Neuron (in vitro differentiated cells): ENCODE measurements at regions not wholly inside any gene's neighbourhood (a gene's known extent, or its start where the extent isn't known, plus 50 kb on each side); places are given as distances from the start of the nearest gene placed in this dataset.

Experiments used
- H2AFZ ChIP-seq: one replicate; pipeline ENCODE4 v1.6.1; 2013; ENCODE audit warnings: low read depth, mild to moderate bottlenecking, inconsistent platforms, low read length, moderate library complexity
- H3K27me3 ChIP-seq: one replicate; pipeline ENCODE4 v1.6.1; 2013; ENCODE audit warnings: low read length; ENCODE audit not compliant: insufficient read depth
- H3K36me3 ChIP-seq: one replicate; pipeline ENCODE4 v1.6.1; 2013; ENCODE audit warnings: low read length; ENCODE audit not compliant: insufficient read depth
- H3K4me1 ChIP-seq: one replicate; pipeline ENCODE4 v1.6.1; 2013; ENCODE audit warnings: low read length; ENCODE audit not compliant: insufficient read depth
- H3K4me3 ChIP-seq: 2 replicates; pipeline ENCODE4 v1.5.1; 2013; ENCODE audit warnings: mild to moderate bottlenecking, low read length, moderate library complexity
- H3K9me3 ChIP-seq: one replicate; pipeline ENCODE4 v1.6.1; 2013; ENCODE audit warnings: low read length

GRCh38 chr2:6493669-6494068 is 372.0 kb downstream of the CMPK2 start:
- Histone ChIP-seq H3K4me3 (no peak overlapping the region), H3K4me1 (peaks cover 5% of the 10 kb centered on the region), H2AFZ (no peak overlapping the region), H3K27me3 (no peaks in the 10 kb centered on the region), H3K36me3 (no peaks in the 10 kb centered on the region), H3K9me3 (peaks cover 3% of the 10 kb centered on the region)

GRCh38 chr2:6495466-6495865 is 370.2 kb downstream of the CMPK2 start:
- no peak overlapping the region for H2AFZ ChIP-seq
- H3K27me3 ChIP-seq, result no peaks in the 10 kb centered on the region
- peaks cover 5% of the 10 kb centered on the region for H3K4me1 ChIP-seq
- peaks cover 3% of the 10 kb centered on the region for H3K9me3 ChIP-seq
- H3K4me3 ChIP-seq, result no peak overlapping the region
- no peaks in the 10 kb centered on the region for H3K36me3 ChIP-seq

DNA sequence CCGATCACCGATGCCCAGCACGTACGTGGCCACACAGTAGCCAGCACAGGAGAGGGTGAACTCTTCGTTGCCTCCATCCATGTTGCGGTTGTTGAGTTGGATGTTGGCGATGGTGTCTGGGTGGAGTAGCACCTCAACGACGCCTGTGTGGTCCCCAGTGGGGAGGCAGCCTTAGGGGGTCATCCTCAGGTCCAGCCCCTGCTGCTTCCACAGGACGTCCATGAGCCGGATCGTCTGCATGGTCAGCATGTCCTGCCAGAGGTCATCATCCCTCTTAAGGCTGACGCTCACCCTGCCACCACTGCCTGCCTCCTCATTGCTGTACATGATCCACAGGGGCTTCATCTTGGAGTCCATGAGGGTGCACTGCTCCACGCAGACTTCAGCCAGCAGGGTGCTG is 369.3 kb downstream of the CMPK2 start:
- no peaks in the 10 kb centered on the region for H3K36me3 ChIP-seq
- no peaks in the 10 kb centered on the region for H3K27me3 ChIP-seq
- no peak overlapping the region for H2AFZ ChIP-seq
- peaks cover 3% of the 10 kb centered on the region for H3K9me3 ChIP-seq
- H3K4me3 ChIP-seq, result no peak overlapping the region
- peaks cover 3% of the 10 kb centered on the region for H3K4me1 ChIP-seq

DNA sequence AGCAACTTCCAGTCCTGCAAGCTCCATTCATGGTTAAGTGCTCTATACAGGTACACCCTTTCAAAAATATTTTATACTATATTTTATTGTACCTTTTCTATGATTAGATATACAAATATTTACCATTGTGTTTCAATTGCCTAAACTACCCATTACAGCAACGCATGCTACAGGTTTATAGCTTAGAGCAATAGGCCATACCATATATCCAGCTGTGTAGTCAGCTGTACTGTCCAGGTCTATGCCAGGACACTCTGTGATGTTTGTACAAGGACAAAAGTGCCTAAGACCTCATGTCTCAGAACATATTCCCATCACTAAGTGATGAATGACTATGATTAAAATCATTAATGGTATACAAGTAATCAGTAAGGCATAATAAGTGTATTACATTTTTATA is 368.7 kb downstream of the CMPK2 start:
- Histone ChIP-seq H3K9me3 (peaks cover 3% of the 10 kb centered on the region), H3K4me3 (no peak overlapping the region), H2AFZ (no peak overlapping the region), H3K27me3 (no peaks in the 10 kb centered on the region), H3K4me1 (no peaks in the 10 kb centered on the region), H3K36me3 (no peaks in the 10 kb centered on the region)

DNA sequence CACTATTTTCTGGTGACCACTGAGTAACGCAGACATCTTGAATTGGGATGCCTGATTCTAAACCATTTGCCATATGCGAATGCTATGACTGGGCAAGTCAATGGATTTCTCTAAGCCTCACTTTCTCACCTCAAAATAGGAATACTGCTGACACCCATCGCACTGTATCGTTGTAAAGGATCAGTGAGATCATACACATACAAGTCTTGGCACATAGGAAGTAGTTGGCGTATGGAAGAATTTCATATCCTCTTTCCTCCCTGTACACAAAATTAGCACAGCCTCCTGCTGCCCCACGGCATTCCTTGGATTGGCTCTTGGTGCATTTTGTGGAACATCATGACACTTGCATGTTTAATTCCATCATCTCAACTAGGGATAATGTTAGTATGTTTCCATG is 366.9 kb downstream of the CMPK2 start:
- Histone ChIP-seq H3K36me3 (no peaks in the 10 kb centered on the region), H3K9me3 (no peaks in the 10 kb centered on the region), H2AFZ (no peak overlapping the region), H3K4me3 (no peak overlapping the region), H3K27me3 (no peaks in the 10 kb centered on the region), H3K4me1 (no peaks in the 10 kb centered on the region)

GRCh38 chr2:6499691-6500090 is 366.0 kb downstream of the CMPK2 start:
- no peak overlapping the region for H2AFZ ChIP-seq
- no peak overlapping the region for H3K4me3 ChIP-seq
- no peaks in the 10 kb centered on the region for H3K27me3 ChIP-seq
- H3K36me3 ChIP-seq, result no peaks in the 10 kb centered on the region
- no peaks in the 10 kb centered on the region for H3K4me1 ChIP-seq
- no peaks in the 10 kb centered on the region for H3K9me3 ChIP-seq

DNA sequence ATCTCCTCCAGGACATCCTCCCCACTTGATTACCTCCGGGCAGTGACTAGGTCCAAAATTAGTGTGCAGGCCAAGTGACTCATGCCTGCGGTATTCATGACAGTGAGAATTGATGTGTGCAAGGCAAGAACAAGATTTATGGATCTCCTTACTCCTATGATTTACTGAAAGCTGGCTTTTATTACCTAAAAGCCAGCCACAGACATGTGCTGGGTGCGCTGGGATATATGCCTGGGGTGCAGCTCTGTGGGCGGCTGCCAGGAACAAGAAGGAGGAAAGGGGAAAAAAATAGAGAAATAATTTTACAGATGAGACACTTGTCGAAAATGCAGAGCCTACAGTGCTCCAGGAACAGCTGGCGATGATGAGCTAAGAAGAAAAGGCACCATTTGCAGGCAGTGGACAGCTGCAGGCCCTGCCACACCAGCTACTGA is 359.3 kb downstream of the CMPK2 start:
- H3K27me3 ChIP-seq, result no peaks in the 10 kb centered on the region
- no peaks in the 10 kb centered on the region for H3K36me3 ChIP-seq
- H3K4me1 ChIP-seq, result no peaks in the 10 kb centered on the region
- H3K4me3 ChIP-seq, result no peak overlapping the region
- no peak overlapping the region for H2AFZ ChIP-seq
- no peaks in the 10 kb centered on the region for H3K9me3 ChIP-seq

DNA sequence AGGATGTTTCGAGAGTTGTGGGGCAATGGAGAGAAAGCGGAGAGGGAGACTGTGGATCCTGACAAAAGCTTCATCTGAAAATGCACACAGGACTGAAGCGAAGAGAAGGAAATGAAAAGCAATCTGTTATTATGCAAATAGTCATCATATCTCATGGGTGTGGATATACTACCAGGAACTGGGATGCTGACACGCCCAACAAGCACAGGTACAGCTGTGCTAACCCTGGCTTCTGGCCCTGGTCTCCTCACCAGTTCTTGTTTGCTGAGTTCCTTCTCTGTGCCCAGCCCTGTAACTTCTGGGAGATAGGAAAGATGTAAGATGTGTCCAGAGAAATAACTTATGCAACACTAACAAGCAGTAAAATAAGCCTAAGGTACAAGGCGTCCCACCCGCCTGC is 358.8 kb downstream of the CMPK2 start:
- Histone ChIP-seq H3K9me3 (no peaks in the 10 kb centered on the region), H2AFZ (no peak overlapping the region), H3K4me1 (no peaks in the 10 kb centered on the region), H3K27me3 (no peaks in the 10 kb centered on the region), H3K4me3 (no peak overlapping the region), H3K36me3 (no peaks in the 10 kb centered on the region)

GRCh38 chr2:6510532-6510931 is 355.2 kb downstream of the CMPK2 start:
- H3K36me3 ChIP-seq, result no peaks in the 10 kb centered on the region
- peaks cover 3% of the 10 kb centered on the region for H3K4me1 ChIP-seq
- H2AFZ ChIP-seq, result no peak overlapping the region
- H3K27me3 ChIP-seq, result no peaks in the 10 kb centered on the region
- H3K4me3 ChIP-seq, result no peak overlapping the region
- no peaks in the 10 kb centered on the region for H3K9me3 ChIP-seq

- no peak overlapping the region for H2AFZ ChIP-seq
- peaks cover 8% of the 10 kb centered on the region for H3K4me1 ChIP-seq
- no peaks in the 10 kb centered on the region for H3K9me3 ChIP-seq
- H3K27me3 ChIP-seq, result no peaks in the 10 kb centered on the region
- H3K36me3 ChIP-seq, result no peaks in the 10 kb centered on the region
- H3K4me3 ChIP-seq, result no peak overlapping the region
These were observed 353.1 kb downstream of the CMPK2 start for GRCh38 chr2:6512589-6512988.

DNA sequence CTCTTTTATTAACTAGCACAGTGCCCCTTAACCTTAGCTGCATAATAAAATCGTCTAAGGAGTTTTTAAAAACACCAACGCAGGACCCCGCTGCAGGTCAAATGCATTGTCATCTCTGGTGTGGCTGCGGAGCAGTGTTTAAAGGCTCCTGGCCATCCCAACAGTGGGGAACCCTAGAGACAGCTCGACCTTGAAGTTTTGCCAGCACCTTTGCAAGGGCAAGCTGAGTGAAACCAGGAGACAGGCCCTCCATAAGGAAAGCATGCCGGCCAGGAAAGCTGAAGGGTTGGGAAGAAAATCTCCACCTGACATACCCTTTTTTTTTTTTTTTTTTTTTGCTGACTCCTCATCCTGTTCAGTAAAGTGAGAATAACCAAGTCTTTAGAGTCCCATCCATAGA is 349.0 kb downstream of the CMPK2 start:
- no peaks in the 10 kb centered on the region for H3K9me3 ChIP-seq
- H3K4me3 ChIP-seq, result no peak overlapping the region
- H3K36me3 ChIP-seq, result no peaks in the 10 kb centered on the region
- H3K4me1 ChIP-seq, result peaks cover 8% of the 10 kb centered on the region
- H2AFZ ChIP-seq, result no peak overlapping the region
- no peaks in the 10 kb centered on the region for H3K27me3 ChIP-seq

- no peaks in the 10 kb centered on the region for H3K9me3 ChIP-seq
- peaks cover 5% of the 10 kb centered on the region for H3K4me1 ChIP-seq
- H2AFZ ChIP-seq, result no peak overlapping the region
- no peak overlapping the region for H3K4me3 ChIP-seq
- H3K27me3 ChIP-seq, result no peaks in the 10 kb centered on the region
- H3K36me3 ChIP-seq, result no peaks in the 10 kb centered on the region
These were observed 347.3 kb downstream of the CMPK2 start for GRCh38 chr2:6518361-6518760.

- H2AFZ ChIP-seq, result no peak overlapping the region
These were observed 342.2 kb downstream of the CMPK2 start for GRCh38 chr2:6523476-6523875.

GRCh38 chr2:6524691-6525474 is 340.8 kb downstream of the CMPK2 start:
- Histone ChIP-seq H3K36me3 (no peaks in the 10 kb centered on the region), H3K9me3 (peaks cover 1% of the 10 kb centered on the region), H3K4me1 (peaks cover 16% of the 10 kb centered on the region), H3K4me3 (no peak overlapping the region), H2AFZ (no peak overlapping the region), H3K27me3 (no peaks in the 10 kb centered on the region)

More at GRCh38 chr2:6523476-6523875, 342.2 kb downstream of the CMPK2 start:
- Histone ChIP-seq H3K36me3 (no peaks in the 10 kb centered on the region), H3K4me1 (peaks cover 16% of the 10 kb centered on the region), H3K9me3 (peaks cover 1% of the 10 kb centered on the region), H3K27me3 (no peaks in the 10 kb centered on the region), H3K4me3 (no peak overlapping the region)
